ENCODE measurements at regions not wholly inside any gene's neighbourhood (a gene's known extent, or its start where the extent isn't known, plus 50 kb on each side); places are given as distances from the start of the nearest gene placed in this dataset.

DNA sequence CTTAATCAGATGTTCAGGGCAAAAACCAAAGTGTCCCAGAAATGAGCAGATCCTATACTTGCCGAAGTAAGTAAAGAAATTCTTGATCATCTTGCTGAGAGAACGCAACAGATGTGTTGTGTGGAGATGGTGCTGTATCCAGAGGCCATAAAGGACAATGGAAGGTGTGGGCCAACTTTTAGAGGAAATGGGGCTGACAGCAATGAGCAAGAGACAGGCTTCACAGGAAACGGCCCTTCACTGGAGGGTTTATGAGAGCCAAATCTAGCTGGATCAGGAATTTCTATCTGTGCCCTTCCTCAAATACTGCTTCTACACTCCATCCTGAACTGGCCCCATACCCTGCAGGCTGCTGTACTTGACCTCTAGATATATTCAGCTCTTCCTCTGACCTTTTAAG, 583.9 kb upstream of the DIPK2B start:
- no TSS peak for BruUV-seq (replicated peaks)

More for the DNA sequence above, 583.9 kb upstream of the DIPK2B start:
- TF ChIP-seq MAFK (IDR thresholded peaks at IDR 0.05; ENCODE audit: low read depth, low read length) (no peak), RFX5 (IDR thresholded peaks at IDR 0.05; ENCODE audit: low read depth, low read length) (no peak), SMC3 (IDR thresholded peaks at IDR 0.05; ENCODE audit: low read depth, low read length) (no peak), NFE2L2 (IDR thresholded peaks at IDR 0.05; ENCODE audit: low read depth, low read length) (no peak), BHLHE40 (IDR thresholded peaks at IDR 0.05; ENCODE audit: low read depth, low read length) (no peak), MAZ (IDR thresholded peaks at IDR 0.05; ENCODE audit: borderline replicate concordance, low read depth, low read length) (no peak), FOS (IDR thresholded peaks at IDR 0.05; ENCODE audit: low read depth, low read length) (no peak), POLR2A (IDR thresholded peaks at IDR 0.05; ENCODE audit: low read depth, low read length) (no peak), RAD21 (IDR thresholded peaks at IDR 0.05; ENCODE audit: low read length) (no peak), CHD1 (IDR thresholded peaks at IDR 0.05; ENCODE audit: low read depth, low read length) (no peak), CEBPB (IDR thresholded peaks at IDR 0.05; ENCODE audit: low read depth, low read length) (no peak), MXI1 (IDR thresholded peaks at IDR 0.05; ENCODE audit: borderline replicate concordance, low read depth, low read length) (no peak), RCOR1 (IDR thresholded peaks at IDR 0.05; ENCODE audit: insufficient replicate concordance, low read length) (no peak)
- TF ChIP-seq, protein P1, sequence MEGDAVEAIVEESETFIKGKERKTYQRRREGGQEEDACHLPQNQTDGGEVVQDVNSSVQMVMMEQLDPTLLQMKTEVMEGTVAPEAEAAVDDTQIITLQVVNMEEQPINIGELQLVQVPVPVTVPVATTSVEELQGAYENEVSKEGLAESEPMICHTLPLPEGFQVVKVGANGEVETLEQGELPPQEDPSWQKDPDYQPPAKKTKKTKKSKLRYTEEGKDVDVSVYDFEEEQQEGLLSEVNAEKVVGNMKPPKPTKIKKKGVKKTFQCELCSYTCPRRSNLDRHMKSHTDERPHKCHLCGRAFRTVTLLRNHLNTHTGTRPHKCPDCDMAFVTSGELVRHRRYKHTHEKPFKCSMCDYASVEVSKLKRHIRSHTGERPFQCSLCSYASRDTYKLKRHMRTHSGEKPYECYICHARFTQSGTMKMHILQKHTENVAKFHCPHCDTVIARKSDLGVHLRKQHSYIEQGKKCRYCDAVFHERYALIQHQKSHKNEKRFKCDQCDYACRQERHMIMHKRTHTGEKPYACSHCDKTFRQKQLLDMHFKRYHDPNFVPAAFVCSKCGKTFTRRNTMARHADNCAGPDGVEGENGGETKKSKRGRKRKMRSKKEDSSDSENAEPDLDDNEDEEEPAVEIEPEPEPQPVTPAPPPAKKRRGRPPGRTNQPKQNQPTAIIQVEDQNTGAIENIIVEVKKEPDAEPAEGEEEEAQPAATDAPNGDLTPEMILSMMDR (conservative IDR thresholded peaks at IDR 0.05; ENCODE audit: low read depth, low read length) = no peak
- TF ChIP-seq, protein P2, sequence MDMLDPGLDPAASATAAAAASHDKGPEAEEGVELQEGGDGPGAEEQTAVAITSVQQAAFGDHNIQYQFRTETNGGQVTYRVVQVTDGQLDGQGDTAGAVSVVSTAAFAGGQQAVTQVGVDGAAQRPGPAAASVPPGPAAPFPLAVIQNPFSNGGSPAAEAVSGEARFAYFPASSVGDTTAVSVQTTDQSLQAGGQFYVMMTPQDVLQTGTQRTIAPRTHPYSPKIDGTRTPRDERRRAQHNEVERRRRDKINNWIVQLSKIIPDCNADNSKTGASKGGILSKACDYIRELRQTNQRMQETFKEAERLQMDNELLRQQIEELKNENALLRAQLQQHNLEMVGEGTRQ (IDR thresholded peaks at IDR 0.05; ENCODE audit: low read depth, low read length) = no peak
- TF ChIP-seq, protein P3, sequence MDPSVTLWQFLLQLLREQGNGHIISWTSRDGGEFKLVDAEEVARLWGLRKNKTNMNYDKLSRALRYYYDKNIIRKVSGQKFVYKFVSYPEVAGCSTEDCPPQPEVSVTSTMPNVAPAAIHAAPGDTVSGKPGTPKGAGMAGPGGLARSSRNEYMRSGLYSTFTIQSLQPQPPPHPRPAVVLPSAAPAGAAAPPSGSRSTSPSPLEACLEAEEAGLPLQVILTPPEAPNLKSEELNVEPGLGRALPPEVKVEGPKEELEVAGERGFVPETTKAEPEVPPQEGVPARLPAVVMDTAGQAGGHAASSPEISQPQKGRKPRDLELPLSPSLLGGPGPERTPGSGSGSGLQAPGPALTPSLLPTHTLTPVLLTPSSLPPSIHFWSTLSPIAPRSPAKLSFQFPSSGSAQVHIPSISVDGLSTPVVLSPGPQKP (IDR thresholded peaks at IDR 0.05; ENCODE audit: borderline replicate concordance, low read depth, low read length) = no peak
- Histone ChIP-seq H3K4me3 (ENCODE audit: insufficient read depth, low read depth, low read length) (no peak overlapping the region), H3K23ac (ENCODE audit: low read depth, low read length) (no peak overlapping the region), H2BK120ac (ENCODE audit: low read depth, low read length) (no peak overlapping the region), H3K27ac (ENCODE audit: insufficient read depth, low read length) (no peak overlapping the region), H4K91ac (ENCODE audit: insufficient read depth, low read depth, low read length) (no peak overlapping the region), H4K8ac (ENCODE audit: low read depth in 2 of 2, low read length in 2 of 2) (no peak overlapping the region), H3K9me1 (ENCODE audit: insufficient read depth, low read length) (peaks cover 4% of the 10 kb centered on the region), H2AK5ac (ENCODE audit: low read depth, low read length) (no peak overlapping the region), H3K4me1 (ENCODE audit: control insufficient read depth, insufficient read depth, low read length) (peaks cover 7% of the 10 kb centered on the region), H3K36me3 (ENCODE audit: control insufficient read depth, insufficient read depth, low read length) (no peaks in the 10 kb centered on the region; the same call in 1 of the 2 replicates), H3K4ac (ENCODE audit: low read depth, low read length) (no peak overlapping the region), H4K20me1 (ENCODE audit: insufficient read depth, low read length) (no peaks in the 10 kb centered on the region), H2BK20ac (ENCODE audit: low read depth, low read length) (no peak overlapping the region), H2BK5ac (ENCODE audit: low read depth, low read length, poor library complexity, severe bottlenecking) (peak overlapping the region; percentile 27), H3K18ac (ENCODE audit: low read depth, low read length) (no peak overlapping the region), H2BK15ac (ENCODE audit: low read depth, low read length) (no peak overlapping the region), H4K5ac (ENCODE audit: low read depth, low read length) (no peak overlapping the region), H2AFZ (replicated peaks; ENCODE audit: low read length, poor library complexity) (no peak overlapping the region), H3K56ac (ENCODE audit: extremely low read depth, insufficient read depth, low read length) (no peak overlapping the region), H3K79me1 (ENCODE audit: low read depth in 1 of 2, low read length in 2 of 2) (peaks cover 5 to 32% of the 10 kb centered on the region in 2 experiments; a peak in 2 of 4 replicates), H3K9me3 (ENCODE audit: control insufficient read depth, insufficient read depth, low read length) (no peaks in the 10 kb centered on the region), H3K9ac (ENCODE audit: low read depth, low read length) (no peak overlapping the region), H3K14ac (replicated peaks; ENCODE audit: low read depth, low read length) (no peak overlapping the region), H3K4me2 (ENCODE audit: low read depth, low read length) (no peak overlapping the region), H3K27me3 (ENCODE audit: control insufficient read depth, insufficient read depth, low read length) (no peaks in the 10 kb centered on the region; the same call in none of the 2 replicates), H2AK9ac (replicated peaks; ENCODE audit: low read depth, low read length, poor library complexity) (peak overlapping the region; percentile 10)
- dilution Hi-C loops (cut with HindIII; ENCODE audit: low sequenced_read_pairs, unreplicated experiment) = no loop called here
- in situ Hi-C loops (cut with MboI; ENCODE audit: low sequenced_read_pairs) = no loop called here
- WGBS, 2 experiments (ENCODE audit: extremely low coverage in 2 of 2, insufficient read length in 1 of 2) = 90% methylated on average over 2 of the region's 3 CpGs; no CpG with 5 or more reads in 1 of the 2 experiments
- ATAC-seq (ENCODE audit: low read depth) (no peak), DNase-seq (no peak)
- POLR2A ChIA-PET (ENCODE audit: unreplicated experiment) = no interaction called here
- CTCF ChIA-PET = no interaction called here
- intact Hi-C loops (cut with micrococcal nuclease) = no loop called here

Measured in IMR-90 (cell line).